ENCODE measurements at regions not wholly inside any gene's neighbourhood (a gene's known extent, or its start where the extent isn't known, plus 50 kb on each side); places are given as distances from the start of the nearest gene placed in this dataset.

DNA sequence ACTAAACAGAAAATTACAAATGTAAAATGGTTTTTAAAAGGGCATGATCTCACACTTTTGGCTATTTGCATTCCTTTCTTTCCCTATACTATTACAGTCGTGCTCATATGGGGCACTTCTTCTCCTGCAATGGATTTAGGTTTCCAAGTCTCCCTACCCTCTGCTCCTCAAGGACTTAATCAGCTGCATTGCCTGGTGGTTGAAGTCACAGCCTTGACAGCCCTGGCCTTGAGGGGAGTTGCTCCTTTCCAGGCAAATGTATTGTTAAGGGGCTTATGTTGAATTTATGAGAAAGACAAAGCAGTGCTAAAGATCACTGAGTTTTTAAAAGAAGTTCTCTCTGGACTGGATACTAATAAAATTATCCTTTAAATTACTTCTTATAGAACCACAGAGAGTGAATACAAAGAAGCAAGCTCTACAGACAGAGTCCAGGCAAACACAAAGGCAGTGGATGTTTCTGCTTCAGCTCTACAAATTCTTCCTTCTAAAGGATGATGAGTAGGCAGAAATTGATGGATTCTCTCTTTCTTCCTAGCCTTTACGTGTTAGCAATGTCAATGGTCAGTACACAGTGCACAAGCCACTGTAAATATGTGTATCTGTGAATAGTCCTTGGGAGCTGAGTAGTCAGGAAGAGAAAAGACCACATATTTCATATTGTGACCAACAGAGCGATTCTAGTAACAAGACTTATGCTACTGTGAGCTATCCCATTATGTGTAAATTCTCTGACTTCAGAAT is 390.9 kb downstream of the TBC1D4 start:
- H3K27me3 ChIP-seq (ENCODE audit: insufficient read depth) = no peaks in the 10 kb centered on the region
- H3K4me2 ChIP-seq = no peak overlapping the region
- H3K36me3 ChIP-seq (replicated peaks in 1 of 2; ENCODE audit: control insufficient read depth in 1 of 2, insufficient read depth in 2 of 2, low read length in 1 of 2) = no peaks in the 10 kb centered on the region
- ChIA-PET POLR2A (no interaction called here), CTCF (interaction anchor here (1.1 to 1.3 kb wide), 2 partner anchors 23 to 128 kb away, joined by 3 to 4 read pairs; no protein-coding TSS in a partner anchor)
- H3K27ac ChIP-seq (ENCODE audit: low read depth in 2 of 2, low read length in 1 of 2) = no peak overlapping the region
- no peaks in the 10 kb centered on the region for H3F3A ChIP-seq (replicated peaks; ENCODE audit: insufficient read depth)
- H3K4me1 ChIP-seq (ENCODE audit: control insufficient read depth in 1 of 2, insufficient read depth in 2 of 2, low read depth in 1 of 2, low read length in 1 of 2) = no peaks in the 10 kb centered on the region
- no peaks in the 10 kb centered on the region for H3K79me2 ChIP-seq (ENCODE audit: insufficient read depth)
- no peak overlapping the region for H3K9ac ChIP-seq
- WGBS (ENCODE audit: low lambda C conversion rate) = 38% methylated on average over 3 of the region's 3 CpGs
- H4K20me1 ChIP-seq (ENCODE audit: insufficient read depth) = no peaks in the 10 kb centered on the region
- no peak overlapping the region for H2AFZ ChIP-seq (ENCODE audit: low read depth)
- no peak for TF ChIP-seq TAF1 (IDR thresholded peaks at IDR 0.05; ENCODE audit: borderline replicate concordance, low read depth, low read length)
- H3K4me3 ChIP-seq (ENCODE audit: low read depth in 2 of 2, low read length in 1 of 2) = no peak overlapping the region
- no peaks in the 10 kb centered on the region for H3K9me3 ChIP-seq
- no peaks in the 10 kb centered on the region for H3K9me2 ChIP-seq
- no peak for DNase-seq

DNA sequence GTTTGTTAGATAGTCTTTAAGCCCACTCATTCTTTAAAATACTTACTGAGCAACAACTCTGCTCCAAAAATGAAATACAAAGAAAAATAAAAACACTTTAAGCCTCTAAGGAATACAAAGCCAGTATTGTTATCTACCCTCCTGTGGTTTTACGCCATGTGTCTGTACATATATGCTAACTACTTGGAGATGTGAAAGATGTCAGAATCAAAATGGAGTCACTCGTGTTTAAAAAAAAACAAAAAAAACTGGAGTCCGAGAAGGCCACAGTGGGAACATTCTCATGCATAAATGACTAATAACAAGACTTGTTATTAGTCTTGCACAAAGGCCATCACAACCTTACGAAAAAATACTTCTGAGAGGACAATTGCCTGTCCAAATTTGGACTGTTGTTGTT is 393.1 kb downstream of the TBC1D4 start:
- H3K4me1 ChIP-seq (ENCODE audit: control insufficient read depth in 1 of 2, insufficient read depth in 2 of 2, low read depth in 1 of 2, low read length in 1 of 2) = no peaks in the 10 kb centered on the region
- TF ChIP-seq FOXM1 (IDR thresholded peaks at IDR 0.05; ENCODE audit: low read depth) (no peak), NRF1 (IDR thresholded peaks at IDR 0.05; ENCODE audit: low read depth, low read length) (no peak), GABPA (IDR thresholded peaks at IDR 0.05; ENCODE audit: low read depth) (no peak), MEF2A (IDR thresholded peaks at IDR 0.05; ENCODE audit: borderline replicate concordance, low read depth) (no peak)
- TF ChIP-seq, protein P1, sequence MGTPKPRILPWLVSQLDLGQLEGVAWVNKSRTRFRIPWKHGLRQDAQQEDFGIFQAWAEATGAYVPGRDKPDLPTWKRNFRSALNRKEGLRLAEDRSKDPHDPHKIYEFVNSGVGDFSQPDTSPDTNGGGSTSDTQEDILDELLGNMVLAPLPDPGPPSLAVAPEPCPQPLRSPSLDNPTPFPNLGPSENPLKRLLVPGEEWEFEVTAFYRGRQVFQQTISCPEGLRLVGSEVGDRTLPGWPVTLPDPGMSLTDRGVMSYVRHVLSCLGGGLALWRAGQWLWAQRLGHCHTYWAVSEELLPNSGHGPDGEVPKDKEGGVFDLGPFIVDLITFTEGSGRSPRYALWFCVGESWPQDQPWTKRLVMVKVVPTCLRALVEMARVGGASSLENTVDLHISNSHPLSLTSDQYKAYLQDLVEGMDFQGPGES (IDR thresholded peaks at IDR 0.05; ENCODE audit: low read depth, low read length) = no peak
- TF ChIP-seq, protein P2, sequence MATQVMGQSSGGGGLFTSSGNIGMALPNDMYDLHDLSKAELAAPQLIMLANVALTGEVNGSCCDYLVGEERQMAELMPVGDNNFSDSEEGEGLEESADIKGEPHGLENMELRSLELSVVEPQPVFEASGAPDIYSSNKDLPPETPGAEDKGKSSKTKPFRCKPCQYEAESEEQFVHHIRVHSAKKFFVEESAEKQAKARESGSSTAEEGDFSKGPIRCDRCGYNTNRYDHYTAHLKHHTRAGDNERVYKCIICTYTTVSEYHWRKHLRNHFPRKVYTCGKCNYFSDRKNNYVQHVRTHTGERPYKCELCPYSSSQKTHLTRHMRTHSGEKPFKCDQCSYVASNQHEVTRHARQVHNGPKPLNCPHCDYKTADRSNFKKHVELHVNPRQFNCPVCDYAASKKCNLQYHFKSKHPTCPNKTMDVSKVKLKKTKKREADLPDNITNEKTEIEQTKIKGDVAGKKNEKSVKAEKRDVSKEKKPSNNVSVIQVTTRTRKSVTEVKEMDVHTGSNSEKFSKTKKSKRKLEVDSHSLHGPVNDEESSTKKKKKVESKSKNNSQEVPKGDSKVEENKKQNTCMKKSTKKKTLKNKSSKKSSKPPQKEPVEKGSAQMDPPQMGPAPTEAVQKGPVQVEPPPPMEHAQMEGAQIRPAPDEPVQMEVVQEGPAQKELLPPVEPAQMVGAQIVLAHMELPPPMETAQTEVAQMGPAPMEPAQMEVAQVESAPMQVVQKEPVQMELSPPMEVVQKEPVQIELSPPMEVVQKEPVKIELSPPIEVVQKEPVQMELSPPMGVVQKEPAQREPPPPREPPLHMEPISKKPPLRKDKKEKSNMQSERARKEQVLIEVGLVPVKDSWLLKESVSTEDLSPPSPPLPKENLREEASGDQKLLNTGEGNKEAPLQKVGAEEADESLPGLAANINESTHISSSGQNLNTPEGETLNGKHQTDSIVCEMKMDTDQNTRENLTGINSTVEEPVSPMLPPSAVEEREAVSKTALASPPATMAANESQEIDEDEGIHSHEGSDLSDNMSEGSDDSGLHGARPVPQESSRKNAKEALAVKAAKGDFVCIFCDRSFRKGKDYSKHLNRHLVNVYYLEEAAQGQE (IDR thresholded peaks at IDR 0.05; ENCODE audit: low read depth, low read length) = no peak
- TF ChIP-seq, protein P3, sequence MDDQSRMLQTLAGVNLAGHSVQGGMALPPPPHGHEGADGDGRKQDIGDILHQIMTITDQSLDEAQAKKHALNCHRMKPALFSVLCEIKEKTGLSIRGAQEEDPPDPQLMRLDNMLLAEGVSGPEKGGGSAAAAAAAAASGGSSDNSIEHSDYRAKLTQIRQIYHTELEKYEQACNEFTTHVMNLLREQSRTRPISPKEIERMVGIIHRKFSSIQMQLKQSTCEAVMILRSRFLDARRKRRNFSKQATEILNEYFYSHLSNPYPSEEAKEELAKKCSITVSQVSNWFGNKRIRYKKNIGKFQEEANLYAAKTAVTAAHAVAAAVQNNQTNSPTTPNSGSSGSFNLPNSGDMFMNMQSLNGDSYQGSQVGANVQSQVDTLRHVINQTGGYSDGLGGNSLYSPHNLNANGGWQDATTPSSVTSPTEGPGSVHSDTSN (IDR thresholded peaks at IDR 0.05) = no peak
- TF ChIP-seq, protein P4, sequence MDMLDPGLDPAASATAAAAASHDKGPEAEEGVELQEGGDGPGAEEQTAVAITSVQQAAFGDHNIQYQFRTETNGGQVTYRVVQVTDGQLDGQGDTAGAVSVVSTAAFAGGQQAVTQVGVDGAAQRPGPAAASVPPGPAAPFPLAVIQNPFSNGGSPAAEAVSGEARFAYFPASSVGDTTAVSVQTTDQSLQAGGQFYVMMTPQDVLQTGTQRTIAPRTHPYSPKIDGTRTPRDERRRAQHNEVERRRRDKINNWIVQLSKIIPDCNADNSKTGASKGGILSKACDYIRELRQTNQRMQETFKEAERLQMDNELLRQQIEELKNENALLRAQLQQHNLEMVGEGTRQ (IDR thresholded peaks at IDR 0.05; ENCODE audit: borderline replicate concordance, low read depth, low read length) = no peak
- no peak overlapping the region for H3K9ac ChIP-seq
- H3F3A ChIP-seq (replicated peaks; ENCODE audit: insufficient read depth) = no peaks in the 10 kb centered on the region
- no peak overlapping the region for H3K27ac ChIP-seq (ENCODE audit: low read depth in 2 of 2, low read length in 1 of 2)
- no peaks in the 10 kb centered on the region for H3K27me3 ChIP-seq (ENCODE audit: insufficient read depth)
- POLR2A ChIA-PET = no interaction called here
- H2AFZ ChIP-seq (ENCODE audit: low read depth) = no peak overlapping the region
- no peaks in the 10 kb centered on the region for H4K20me1 ChIP-seq (ENCODE audit: insufficient read depth)
- no peaks in the 10 kb centered on the region for H3K79me2 ChIP-seq (ENCODE audit: insufficient read depth)
- no peaks in the 10 kb centered on the region for H3K9me2 ChIP-seq
- H3K9me3 ChIP-seq = no peaks in the 10 kb centered on the region
- H3K36me3 ChIP-seq (replicated peaks in 1 of 2; ENCODE audit: control insufficient read depth in 1 of 2, insufficient read depth in 2 of 2, low read length in 1 of 2) = no peaks in the 10 kb centered on the region
- no peak for DNase-seq
- 47% methylated on average over 4 of the region's 4 CpGs for WGBS (ENCODE audit: low lambda C conversion rate)
- H3K4me3 ChIP-seq (ENCODE audit: low read depth in 2 of 2, low read length in 1 of 2) = no peak overlapping the region
- H3K4me2 ChIP-seq = no peak overlapping the region
- CTCF ChIA-PET = no interaction called here
